ES-I3 (cell line): ENCODE measurements at regions not wholly inside any gene's neighbourhood (a gene's known extent, or its start where the extent isn't known, plus 50 kb on each side); places are given as distances from the start of the nearest gene placed in this dataset.
"Not testable (repeated sequence)": the region's sequence is repeated elsewhere in the genome, so short reads cannot be mapped to it uniquely, and the experiment has no call there.

Experiments
- H3K36me3 ChIP-seq: 2 replicates; pipeline ENCODE4 v1.6.1; 2013; ENCODE audit warnings: mild to moderate bottlenecking, low read length, control low read depth, moderate library complexity; ENCODE audit not compliant: insufficient read depth
- H3K4me1 ChIP-seq: 2 replicates; pipeline ENCODE4 v1.6.1; 2013; ENCODE audit warnings: mild to moderate bottlenecking, control low read depth, low read length; ENCODE audit not compliant: insufficient read depth
- H3K9ac ChIP-seq: 2 replicates; pipeline ENCODE4 v1.6.1; 2013; ENCODE audit warnings: low read depth, mild to moderate bottlenecking, low read length, moderate library complexity
- H3K9me3 ChIP-seq: 2 replicates; pipeline ENCODE4 v1.6.1; 2013; ENCODE audit warnings: mild to moderate bottlenecking, low read length, moderate library complexity; ENCODE audit not compliant: control insufficient read depth, insufficient read depth

GRCh38 chr20:56766528-56766927 lies 137.4 kb downstream of the TFAP2C start:
- H3K4me1 ChIP-seq: peaks cover 9% of the 10 kb centered on the region; the same call in 1 of the 2 replicates
- no peaks in the 10 kb centered on the region for H3K36me3 ChIP-seq
- H3K9ac ChIP-seq: no peak overlapping the region
- no peaks in the 10 kb centered on the region for H3K9me3 ChIP-seq

GRCh38 chr20:56769921-56770600 lies 141.0 kb downstream of the TFAP2C start:
- Histone ChIP-seq H3K36me3 (no peaks in the 10 kb centered on the region), H3K9ac (no peak overlapping the region), H3K9me3 (no peaks in the 10 kb centered on the region), H3K4me1 (peaks cover 6% of the 10 kb centered on the region; the same call in 1 of the 2 replicates)

- H3K4me1 ChIP-seq: peaks cover 7% of the 10 kb centered on the region; the same call in 1 of the 2 replicates
- no peak overlapping the region for H3K9ac ChIP-seq
- no peaks in the 10 kb centered on the region for H3K9me3 ChIP-seq
- no peaks in the 10 kb centered on the region for H3K36me3 ChIP-seq
These were observed 144.6 kb downstream of the TFAP2C start for GRCh38 chr20:56773749-56774148.

- Histone ChIP-seq H3K36me3 (no peaks in the 10 kb centered on the region), H3K4me1 (peaks cover 15% of the 10 kb centered on the region; the same call in 1 of the 2 replicates)
These were observed 145.8 kb downstream of the TFAP2C start for GRCh38 chr20:56774873-56775272.

GRCh38 chr20:56776345-56776744 lies 147.2 kb downstream of the TFAP2C start:
- Histone ChIP-seq H3K4me1 (peaks cover 20% of the 10 kb centered on the region), H3K36me3 (no peaks in the 10 kb centered on the region), H3K9ac (no peak overlapping the region), H3K9me3 (no peaks in the 10 kb centered on the region)

More at GRCh38 chr20:56774873-56775272, 145.8 kb downstream of the TFAP2C start:
- Histone ChIP-seq H3K9me3 (no peaks in the 10 kb centered on the region), H3K9ac (no peak overlapping the region)

- H3K4me1 ChIP-seq: peaks cover 20% of the 10 kb centered on the region
- H3K9me3 ChIP-seq: no peaks in the 10 kb centered on the region
- no peaks in the 10 kb centered on the region for H3K36me3 ChIP-seq
- H3K9ac ChIP-seq: no peak overlapping the region
These were observed 149.7 kb downstream of the TFAP2C start for GRCh38 chr20:56778765-56779195.

GRCh38 chr20:56779452-56780143 lies 150.5 kb downstream of the TFAP2C start:
- Histone ChIP-seq H3K9me3 (no peaks in the 10 kb centered on the region), H3K9ac (no peak overlapping the region), H3K4me1 (peaks cover 20% of the 10 kb centered on the region)

GRCh38 chr20:56780266-56780665 lies 151.2 kb downstream of the TFAP2C start:
- Histone ChIP-seq H3K4me1 (peaks cover 20% of the 10 kb centered on the region), H3K36me3 (no peaks in the 10 kb centered on the region), H3K9ac (no peak overlapping the region), H3K9me3 (no peaks in the 10 kb centered on the region)

More at GRCh38 chr20:56779452-56780143, 150.5 kb downstream of the TFAP2C start:
- no peaks in the 10 kb centered on the region for H3K36me3 ChIP-seq

- no peaks in the 10 kb centered on the region for H3K36me3 ChIP-seq
- no peaks in the 10 kb centered on the region for H3K9me3 ChIP-seq
- no peak overlapping the region for H3K9ac ChIP-seq
- peaks cover 21% of the 10 kb centered on the region for H3K4me1 ChIP-seq
These were observed 152.1 kb downstream of the TFAP2C start for GRCh38 chr20:56781108-56781739.

GRCh38 chr20:56781987-56782560 lies 153.0 kb downstream of the TFAP2C start:
- not testable (repeated sequence) for H3K9me3 ChIP-seq, H3K9ac ChIP-seq, H3K36me3 ChIP-seq
- peaks cover 24% of the 10 kb centered on the region for H3K4me1 ChIP-seq

GRCh38 chr20:56782814-56783213 lies 153.7 kb downstream of the TFAP2C start:
- peaks cover 24% of the 10 kb centered on the region for H3K4me1 ChIP-seq
- H3K9me3 ChIP-seq, H3K36me3 ChIP-seq, H3K9ac ChIP-seq: not testable (repeated sequence)

- H3K9ac ChIP-seq: no peak overlapping the region
- H3K36me3 ChIP-seq: no peaks in the 10 kb centered on the region
- H3K9me3 ChIP-seq: no peaks in the 10 kb centered on the region
- peaks cover 24% of the 10 kb centered on the region for H3K4me1 ChIP-seq
These were observed 154.7 kb downstream of the TFAP2C start for GRCh38 chr20:56783826-56784225.

- Histone ChIP-seq H3K4me1 (0 out of 2 replicates have a peak, but pooled peaks cover 12% of the 10 kb centered on the region), H3K9ac (no peak overlapping the region)
These were observed 157.4 kb downstream of the TFAP2C start for GRCh38 chr20:56786503-56786902.

GRCh38 chr20:56788041-56788670 lies 159.1 kb downstream of the TFAP2C start:
- H3K9ac ChIP-seq: no peak overlapping the region
- H3K36me3 ChIP-seq: no peaks in the 10 kb centered on the region
- H3K4me1 ChIP-seq: 0 out of 2 replicates have a peak, but pooled peaks cover 12% of the 10 kb centered on the region

More at GRCh38 chr20:56786503-56786902, 157.4 kb downstream of the TFAP2C start:
- Histone ChIP-seq H3K36me3 (no peaks in the 10 kb centered on the region), H3K9me3 (no peaks in the 10 kb centered on the region)

More at GRCh38 chr20:56788041-56788670, 159.1 kb downstream of the TFAP2C start:
- H3K9me3 ChIP-seq: no peaks in the 10 kb centered on the region
